ENCODE measurements at regions not wholly inside any gene's neighbourhood (a gene's known extent, or its start where the extent isn't known, plus 50 kb on each side); places are given as distances from the start of the nearest gene placed in this dataset.

GRCh38 chrX:150163221-150163930 is 199.7 kb upstream of the MAMLD1 start:
- no peak overlapping the region for H3K27ac ChIP-seq (ENCODE audit: control insufficient read depth, insufficient read depth)
- no peaks in the 10 kb centered on the region for H3K79me2 ChIP-seq (ENCODE audit: control insufficient read depth, insufficient read depth, low read length)
- no peaks in the 10 kb centered on the region for H3K36me3 ChIP-seq (ENCODE audit: control insufficient read depth in 2 of 2, insufficient read depth in 2 of 2, low read length in 1 of 2)
- ChIA-PET RAD21 (ENCODE audit: unreplicated experiment) (no interaction called here), CTCF (no interaction called here), SMC1A (ENCODE audit: uncharacterized antibody, unreplicated experiment) (no interaction called here), POLR2A (no interaction called here)
- H2AFZ ChIP-seq (ENCODE audit: control insufficient read depth, low read depth, low read length) = no peak overlapping the region
- H3K4me2 ChIP-seq (ENCODE audit: control insufficient read depth, insufficient read depth) = no peak overlapping the region
- ATAC-seq (no peak), DNase-seq (ENCODE audit: low read depth, low spot score) (no peak), FAIRE-seq (no peak)
- no peaks in the 10 kb centered on the region for H3K27me3 ChIP-seq (replicated peaks in 1 of 2; ENCODE audit: control insufficient read depth in 2 of 2, insufficient read depth in 2 of 2, low read length in 1 of 2)
- no TSS peak for BruUV-seq (replicated peaks)
- no peaks in the 10 kb centered on the region for H3K4me1 ChIP-seq (ENCODE audit: control insufficient read depth, insufficient read depth, low read length)
- TF ChIP-seq ATF2 (IDR thresholded peaks at IDR 0.05; ENCODE audit: low read length) (no peak), EGR1 (IDR thresholded peaks at IDR 0.05; ENCODE audit: borderline replicate concordance in 1 of 2, low read depth in 2 of 2, low read length in 2 of 2) (no peak), ATF3 (IDR thresholded peaks at IDR 0.05; ENCODE audit: borderline replicate concordance, extremely low read depth, low read depth, low read length) (no peak), FOXK2 (IDR thresholded peaks at IDR 0.05) (no peak), CEBPZ (IDR thresholded peaks at IDR 0.05; ENCODE audit: low read depth, low read length) (no peak), CBX5 (IDR thresholded peaks at IDR 0.05; ENCODE audit: low read depth) (no peak), TAF1 (IDR thresholded peaks at IDR 0.05; ENCODE audit: borderline replicate concordance, low read depth, low read length) (no peak), MYC (IDR thresholded peaks at IDR 0.05; ENCODE audit: insufficient read depth, insufficient read length, insufficient replicate concordance, low read length, severe bottlenecking) (no peak), HDAC6 (IDR thresholded peaks at IDR 0.05; ENCODE audit: unreplicated experiment) (no peak), SIN3A (IDR thresholded peaks at IDR 0.05; ENCODE audit: low read depth, low read length) (no peak), SMAD1 (IDR thresholded peaks at IDR 0.05; ENCODE audit: low read depth, partially characterized antibody) (no peak), E2F8 (IDR thresholded peaks at IDR 0.05; ENCODE audit: low read depth, partially characterized antibody) (no peak), SRF (IDR thresholded peaks at IDR 0.05; ENCODE audit: low read depth in 2 of 2, low read length in 2 of 2) (no peak), PAX5 (IDR thresholded peaks at IDR 0.05; ENCODE audit: borderline replicate concordance, low read depth, low read length) (no peak), NR2F1 (conservative IDR thresholded peaks at IDR 0.05) (no peak), MTA2 (IDR thresholded peaks at IDR 0.05; ENCODE audit: low read depth) (no peak)
- H4K20me1 ChIP-seq (ENCODE audit: control insufficient read depth, insufficient read depth) = no peaks in the 10 kb centered on the region
- H3K9me3 ChIP-seq (replicated peaks; ENCODE audit: control insufficient read depth, insufficient read depth, low read length) = no peaks in the 10 kb centered on the region
- in situ Hi-C loops (cut with MboI) = no loop called here
- no peak overlapping the region for H3K4me3 ChIP-seq
- intact Hi-C loops (cut with micrococcal nuclease; ENCODE audit: unreplicated experiment) = no loop called here
- no peak overlapping the region for H3K9ac ChIP-seq (ENCODE audit: control insufficient read depth, insufficient read depth, low read length)
- WGBS (ENCODE audit: insufficient coverage, insufficient replicate concordance, low lambda C conversion rate, missing lambda C conversion rate) = 31% methylated on average over 8 of the region's 8 CpGs
